Liver (tissue), 8 donors: ENCODE measurements at regions not wholly inside any gene's neighbourhood (a gene's known extent, or its start where the extent isn't known, plus 50 kb on each side); places are given as distances from the start of the nearest gene placed in this dataset.

Experiments used
- DNase-seq: peaks from one replicate; pipeline ENCODE4 v3.0.0-alpha.2; 2017; ENCODE audit warnings: low spot score
- H3K27ac ChIP-seq, 2 donors: one replicate each; pipeline ENCODE4 v1.7.0; 2013; ENCODE audit warnings: inconsistent platforms in 2 of 2, low read length in 2 of 2, control low read depth in 1 of 2, low read depth in 1 of 2, mild to moderate bottlenecking in 1 of 2
- H3K27me3 ChIP-seq, 4 donors: one replicate each; pipeline versions ENCODE4 v1.6.1 to v1.7.0; 2013; ENCODE audit warnings: low read length in 3 of 4, inconsistent platforms in 1 of 4, mild to moderate bottlenecking in 1 of 4, moderate library complexity in 1 of 4; ENCODE audit not compliant: control insufficient read depth in 4 of 4, insufficient read depth in 4 of 4
- H3K36me3 ChIP-seq, 4 donors: one replicate each; pipeline versions ENCODE4 v1.6.1 to v1.7.0; 2013; ENCODE audit warnings: low read length in 3 of 4, mild to moderate bottlenecking in 3 of 4, low read depth in 1 of 4, moderate library complexity in 1 of 4; ENCODE audit not compliant: control insufficient read depth in 4 of 4, insufficient read depth in 3 of 4
- H3K4me1 ChIP-seq, 4 donors: one replicate each; pipeline versions ENCODE4 v1.6.1 to v1.7.0; 2013; ENCODE audit warnings: low read length in 3 of 4, mild to moderate bottlenecking in 3 of 4, moderate library complexity in 1 of 4; ENCODE audit not compliant: control insufficient read depth in 4 of 4, insufficient read depth in 4 of 4
- H3K4me3 ChIP-seq, 3 donors: one replicate each; pipeline versions ENCODE4 v1.6.1 to v1.7.0; 2013; ENCODE audit warnings: low read length in 3 of 3, control low read depth in 1 of 3, low read depth in 1 of 3, mild to moderate bottlenecking in 1 of 3
- H3K9ac ChIP-seq, 2 donors: one replicate each; pipeline ENCODE4 v1.7.0; 2013; ENCODE audit warnings: low read length in 2 of 2, mild to moderate bottlenecking in 2 of 2, moderate library complexity in 2 of 2, control low read depth in 1 of 2, low read depth in 1 of 2
- H3K9me3 ChIP-seq, 4 donors: one replicate each; pipeline versions ENCODE4 v1.6.1 to v1.7.0; 2013; ENCODE audit warnings: low read length in 3 of 4; ENCODE audit not compliant: control insufficient read depth in 4 of 4
- ATF3 ChIP-seq: IDR thresholded peaks from 2 replicates; pipeline ENCODE4 v1.6.1; 2016; ENCODE audit warnings: antibody characterized with exemption
- CTCF ChIP-seq: fragments of 150-350 bp; IDR thresholded peaks from 2 replicates; pipeline ENCODE4 v1.5.1; 2017; ENCODE audit warnings: improper control_type of control experiment, low read depth, low read length; ENCODE audit not compliant: missing input control
- EGR1 ChIP-seq, 2 donors: IDR thresholded peaks; 2 replicates each; pipeline ENCODE4 v1.6.1; 2016 to 2018; ENCODE audit warnings: antibody characterized with exemption in 2 of 2, low read depth in 2 of 2
- FOXA1 ChIP-seq: IDR thresholded peaks from 2 replicates; pipeline ENCODE4 v1.6.1; 2016; ENCODE audit warnings: antibody characterized with exemption
- FOXA2 ChIP-seq: IDR thresholded peaks from 2 replicates; pipeline ENCODE4 v1.6.1; 2016; ENCODE audit warnings: antibody characterized with exemption
- GABPA ChIP-seq, 2 donors: IDR thresholded peaks in 1 of 2; conservative IDR thresholded peaks in 1 of 2; 2 replicates each; pipeline ENCODE4 v1.6.1; 2016; ENCODE audit warnings: antibody characterized with exemption in 2 of 2, mild to moderate bottlenecking in 1 of 2, moderate library complexity in 1 of 2
- HNF4A ChIP-seq, 2 donors: conservative IDR thresholded peaks; 2 replicates each; pipeline ENCODE4 v1.6.1; 2016; ENCODE audit warnings: antibody characterized with exemption in 2 of 2, mild to moderate bottlenecking in 2 of 2
- HNF4G ChIP-seq: IDR thresholded peaks from 2 replicates; pipeline ENCODE4 v1.6.1; 2016; ENCODE audit warnings: antibody characterized with exemption
- JUND ChIP-seq, 2 donors: IDR thresholded peaks; 2 replicates each; pipeline ENCODE4 v1.6.1; 2016; ENCODE audit warnings: antibody characterized with exemption in 2 of 2
- MAX ChIP-seq: IDR thresholded peaks from 2 replicates; pipeline ENCODE4 v1.6.1; 2016; ENCODE audit warnings: antibody characterized with exemption
- NR2F2 ChIP-seq: IDR thresholded peaks from 2 replicates; pipeline ENCODE4 v1.6.1; 2016; ENCODE audit warnings: antibody characterized with exemption
- RAD21 ChIP-seq, 2 donors: IDR thresholded peaks; 2 replicates each; pipeline ENCODE4 v1.6.1; 2016; ENCODE audit warnings: antibody characterized with exemption in 2 of 2, mild to moderate bottlenecking in 2 of 2
- RXRA ChIP-seq, 2 donors: IDR thresholded peaks; 2 replicates each; pipeline ENCODE4 v1.6.1; 2017 to 2018; ENCODE audit warnings: antibody characterized with exemption in 2 of 2, mild to moderate bottlenecking in 1 of 2
- SP1 ChIP-seq: IDR thresholded peaks from 2 replicates; pipeline ENCODE4 v1.6.1; 2018; ENCODE audit warnings: antibody characterized with exemption, mild to moderate bottlenecking
- TAF1 ChIP-seq: conservative IDR thresholded peaks from 2 replicates; pipeline ENCODE4 v1.6.1; 2016; ENCODE audit warnings: antibody characterized with exemption, mild to moderate bottlenecking
- YY1 ChIP-seq: IDR thresholded peaks from 2 replicates; pipeline ENCODE4 v1.6.1; 2016; ENCODE audit warnings: antibody characterized with exemption, mild to moderate bottlenecking
- WGBS: extraction: QIAGEN DNeasy Blood & Tissue Kit; methylation state at CpG from one replicate; pipeline ENCODE4 v1.1.7; 2013; 5-methylcytosine and 5-hydroxymethylcytosine counted together
- TF ChIP-seq, protein P1 (sequence below): IDR thresholded peaks from 2 replicates; pipeline ENCODE4 v1.6.1; 2016; ENCODE audit warnings: antibody characterized with exemption
- TF ChIP-seq, protein P2 (sequence below): IDR thresholded peaks from 2 replicates; pipeline ENCODE4 v1.6.1; 2016; ENCODE audit warnings: antibody characterized with exemption, mild to moderate bottlenecking
- donor health status: healthy.
- donor health status: healthy.
- donor health status: healthy.
- donor health status: healthy.
- donor health status: healthy.

DNA sequence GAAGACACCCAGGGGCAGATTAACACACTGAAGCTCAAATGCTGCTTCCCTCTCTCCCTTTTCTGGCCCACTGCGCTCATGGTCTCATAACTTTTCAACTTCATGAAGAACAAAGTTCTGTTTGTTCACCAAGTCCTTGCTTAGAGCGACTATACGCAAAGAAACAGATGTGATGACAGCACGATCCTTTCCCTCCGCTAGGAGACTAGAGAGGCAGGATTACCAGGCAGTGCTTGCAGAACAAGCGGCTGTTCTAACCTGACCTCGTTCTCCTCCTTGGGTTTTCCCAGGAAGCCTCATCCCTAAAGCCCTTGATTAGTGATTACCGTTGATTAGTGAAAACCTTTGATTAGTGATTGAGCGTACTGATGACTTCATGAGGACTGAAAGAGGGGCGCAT lies 649.9 kb downstream of the IRX1 start:
- Histone ChIP-seq H3K27me3 (peaks cover 0 to 7% (median 0%) of the 10 kb centered on the region in 4 donors), H3K36me3 (no peaks in the 10 kb centered on the region), H3K4me3 (no peak overlapping the region), H3K9me3 (no peaks in the 10 kb centered on the region), H3K27ac (no peak overlapping the region), H3K9ac (no peak overlapping the region), H3K4me1 (no peaks in the 10 kb centered on the region)
- WGBS: 75% methylated on average over 10 of the region's 10 CpGs
- no peak for DNase-seq
- TF ChIP-seq SP1 (no peak), HNF4G (no peak), FOXA1 (no peak), GABPA (IDR thresholded peaks at IDR 0.05 in 1 of 2, conservative IDR thresholded peaks at IDR 0.05 in 1 of 2) (no peak), MAX (no peak), CTCF (no peak), RAD21 (IDR thresholded peaks at IDR 0.05) (no peak), RXRA (IDR thresholded peaks at IDR 0.05) (no peak), FOXA2 (no peak), HNF4A (conservative IDR thresholded peaks at IDR 0.05) (no peak), TAF1 (no peak), NR2F2 (no peak), JUND (IDR thresholded peaks at IDR 0.05) (no peak), YY1 (no peak), ATF3 (no peak), EGR1 (IDR thresholded peaks at IDR 0.05; ENCODE audit: low read depth in 2 of 2) (no peak)
- TF ChIP-seq, protein P1, sequence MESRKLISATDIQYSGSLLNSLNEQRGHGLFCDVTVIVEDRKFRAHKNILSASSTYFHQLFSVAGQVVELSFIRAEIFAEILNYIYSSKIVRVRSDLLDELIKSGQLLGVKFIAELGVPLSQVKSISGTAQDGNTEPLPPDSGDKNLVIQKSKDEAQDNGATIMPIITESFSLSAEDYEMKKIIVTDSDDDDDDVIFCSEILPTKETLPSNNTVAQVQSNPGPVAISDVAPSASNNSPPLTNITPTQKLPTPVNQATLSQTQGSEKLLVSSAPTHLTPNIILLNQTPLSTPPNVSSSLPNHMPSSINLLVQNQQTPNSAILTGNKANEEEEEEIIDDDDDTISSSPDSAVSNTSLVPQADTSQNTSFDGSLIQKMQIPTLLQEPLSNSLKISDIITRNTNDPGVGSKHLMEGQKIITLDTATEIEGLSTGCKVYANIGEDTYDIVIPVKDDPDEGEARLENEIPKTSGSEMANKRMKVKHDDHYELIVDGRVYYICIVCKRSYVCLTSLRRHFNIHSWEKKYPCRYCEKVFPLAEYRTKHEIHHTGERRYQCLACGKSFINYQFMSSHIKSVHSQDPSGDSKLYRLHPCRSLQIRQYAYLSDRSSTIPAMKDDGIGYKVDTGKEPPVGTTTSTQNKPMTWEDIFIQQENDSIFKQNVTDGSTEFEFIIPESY: no peak
- TF ChIP-seq, protein P2, sequence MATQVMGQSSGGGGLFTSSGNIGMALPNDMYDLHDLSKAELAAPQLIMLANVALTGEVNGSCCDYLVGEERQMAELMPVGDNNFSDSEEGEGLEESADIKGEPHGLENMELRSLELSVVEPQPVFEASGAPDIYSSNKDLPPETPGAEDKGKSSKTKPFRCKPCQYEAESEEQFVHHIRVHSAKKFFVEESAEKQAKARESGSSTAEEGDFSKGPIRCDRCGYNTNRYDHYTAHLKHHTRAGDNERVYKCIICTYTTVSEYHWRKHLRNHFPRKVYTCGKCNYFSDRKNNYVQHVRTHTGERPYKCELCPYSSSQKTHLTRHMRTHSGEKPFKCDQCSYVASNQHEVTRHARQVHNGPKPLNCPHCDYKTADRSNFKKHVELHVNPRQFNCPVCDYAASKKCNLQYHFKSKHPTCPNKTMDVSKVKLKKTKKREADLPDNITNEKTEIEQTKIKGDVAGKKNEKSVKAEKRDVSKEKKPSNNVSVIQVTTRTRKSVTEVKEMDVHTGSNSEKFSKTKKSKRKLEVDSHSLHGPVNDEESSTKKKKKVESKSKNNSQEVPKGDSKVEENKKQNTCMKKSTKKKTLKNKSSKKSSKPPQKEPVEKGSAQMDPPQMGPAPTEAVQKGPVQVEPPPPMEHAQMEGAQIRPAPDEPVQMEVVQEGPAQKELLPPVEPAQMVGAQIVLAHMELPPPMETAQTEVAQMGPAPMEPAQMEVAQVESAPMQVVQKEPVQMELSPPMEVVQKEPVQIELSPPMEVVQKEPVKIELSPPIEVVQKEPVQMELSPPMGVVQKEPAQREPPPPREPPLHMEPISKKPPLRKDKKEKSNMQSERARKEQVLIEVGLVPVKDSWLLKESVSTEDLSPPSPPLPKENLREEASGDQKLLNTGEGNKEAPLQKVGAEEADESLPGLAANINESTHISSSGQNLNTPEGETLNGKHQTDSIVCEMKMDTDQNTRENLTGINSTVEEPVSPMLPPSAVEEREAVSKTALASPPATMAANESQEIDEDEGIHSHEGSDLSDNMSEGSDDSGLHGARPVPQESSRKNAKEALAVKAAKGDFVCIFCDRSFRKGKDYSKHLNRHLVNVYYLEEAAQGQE: no peak

GRCh38 chr5:4246447-4246846 lies 650.8 kb downstream of the IRX1 start:
- H3K27me3 ChIP-seq: peaks cover 0 to 7% (median 0%) of the 10 kb centered on the region in 4 donors
- WGBS: 75% methylated on average over 2 of the region's 2 CpGs
- DNase-seq: no peak
- TF ChIP-seq FOXA1 (no peak), NR2F2 (no peak), FOXA2 (no peak), JUND (IDR thresholded peaks at IDR 0.05) (no peak), HNF4G (no peak), SP1 (no peak), TAF1 (no peak), RAD21 (IDR thresholded peaks at IDR 0.05) (no peak), CTCF (no peak), EGR1 (IDR thresholded peaks at IDR 0.05; ENCODE audit: low read depth in 2 of 2) (no peak), ATF3 (no peak), MAX (no peak), YY1 (no peak), RXRA (IDR thresholded peaks at IDR 0.05) (no peak), HNF4A (conservative IDR thresholded peaks at IDR 0.05) (no peak), GABPA (IDR thresholded peaks at IDR 0.05 in 1 of 2, conservative IDR thresholded peaks at IDR 0.05 in 1 of 2) (no peak)
- TF ChIP-seq, protein P1: no peak

More at GRCh38 chr5:4246447-4246846, 650.8 kb downstream of the IRX1 start:
- Histone ChIP-seq H3K27ac (no peak overlapping the region), H3K36me3 (no peaks in the 10 kb centered on the region), H3K4me1 (no peaks in the 10 kb centered on the region), H3K9me3 (no peaks in the 10 kb centered on the region), H3K9ac (no peak overlapping the region), H3K4me3 (no peak overlapping the region)
